ENCODE measurements at regions not wholly inside any gene's neighbourhood (a gene's known extent, or its start where the extent isn't known, plus 50 kb on each side); places are given as distances from the start of the nearest gene placed in this dataset.

DNA sequence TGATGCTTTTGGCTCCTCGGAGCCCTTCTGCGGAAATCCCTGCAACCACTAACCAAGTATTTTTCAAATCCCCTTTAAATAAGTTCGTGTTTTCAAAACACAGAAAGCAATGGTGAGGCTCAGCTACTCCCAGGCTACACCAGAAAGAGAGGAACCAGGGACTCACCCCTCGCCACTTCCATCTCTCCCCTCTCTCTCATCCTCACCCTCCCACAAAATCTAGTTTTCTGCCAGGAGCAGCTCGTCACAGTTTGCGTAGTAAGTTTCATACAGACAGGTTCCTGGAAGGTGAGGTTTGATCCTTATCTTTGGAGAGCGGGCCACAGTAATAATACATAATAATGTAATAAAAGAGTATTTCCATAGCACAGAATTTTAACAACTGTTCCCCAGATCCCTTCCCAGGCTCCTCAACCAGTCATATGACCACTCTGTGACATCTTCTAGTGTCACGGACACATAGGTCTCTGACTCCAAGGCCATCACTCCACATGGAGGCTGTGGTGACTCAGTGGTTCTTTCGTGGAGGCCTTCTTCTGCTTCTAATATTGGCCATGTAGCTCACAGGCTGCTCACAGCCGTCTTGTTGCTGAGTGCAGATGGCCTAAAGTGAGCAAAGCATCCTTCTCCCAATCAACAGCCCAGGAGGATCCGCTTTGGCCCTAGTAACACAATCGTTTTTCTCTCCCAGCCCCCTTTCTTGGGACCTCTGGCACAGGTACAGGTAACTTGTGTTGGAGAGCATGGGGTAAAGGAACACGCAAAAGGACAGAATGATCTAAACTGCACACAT is 295.7 kb downstream of the CDC5L start:
- no peak for DNase-seq

DNA sequence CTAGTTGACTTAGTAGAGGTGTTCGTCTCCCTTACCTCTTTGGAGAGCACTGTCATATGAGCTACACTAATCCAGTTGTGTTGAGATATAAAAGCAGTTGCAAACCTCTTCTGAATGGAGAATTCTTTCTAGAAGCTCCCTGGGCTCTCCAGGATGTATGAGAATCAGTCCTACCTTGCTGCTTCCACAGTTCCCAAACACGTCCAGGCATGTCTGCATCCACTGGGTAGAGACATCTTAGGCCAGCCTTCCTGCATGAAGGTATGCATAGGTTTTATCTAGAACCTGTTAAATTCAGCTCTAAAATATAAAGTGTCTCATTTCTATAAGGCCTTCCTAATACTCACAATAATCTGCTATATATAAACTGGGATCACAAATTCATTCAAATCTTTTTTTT is 297.7 kb downstream of the CDC5L start:
- DNase-seq = no peak

DNA sequence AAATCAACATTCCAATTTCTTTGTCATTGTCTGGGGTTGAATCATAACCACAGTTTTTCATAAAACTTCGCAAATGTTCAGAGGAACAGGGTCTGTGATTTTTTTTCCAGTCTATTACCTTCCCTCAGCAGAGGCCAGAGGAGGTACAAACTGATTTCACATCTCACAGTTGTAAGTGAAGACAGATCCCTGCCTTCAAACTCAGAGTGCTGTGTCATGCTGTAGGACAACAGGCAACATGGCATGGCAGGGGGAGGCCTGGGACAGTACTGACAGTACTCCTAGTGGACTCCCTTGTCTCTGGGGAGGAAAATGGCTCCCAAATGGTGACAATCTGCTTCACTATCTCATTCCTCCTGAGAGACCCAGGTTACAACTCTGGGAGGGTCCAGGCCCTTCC is 308.6 kb downstream of the CDC5L start:
- no peak for DNase-seq

DNA sequence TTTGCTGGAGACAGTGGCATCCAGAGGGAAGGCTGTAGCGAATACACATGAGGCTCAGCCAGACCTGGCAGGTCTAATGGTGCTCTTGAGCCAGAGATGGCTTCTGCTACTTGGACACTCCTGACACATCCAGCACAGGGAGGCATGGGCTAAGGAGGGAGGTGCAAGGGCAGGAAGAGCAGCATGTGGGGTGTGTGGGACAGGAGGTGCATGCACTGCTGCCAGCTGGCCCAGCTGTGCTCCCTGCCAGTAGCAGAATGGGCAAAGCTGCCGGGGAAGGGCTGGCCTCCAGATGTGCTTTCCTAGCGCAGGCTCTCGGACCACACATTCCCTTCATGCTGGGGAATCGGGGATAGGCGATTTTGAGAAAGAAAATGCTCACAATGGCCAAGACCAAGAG is 309.2 kb downstream of the CDC5L start:
- DNase-seq = no peak

DNA sequence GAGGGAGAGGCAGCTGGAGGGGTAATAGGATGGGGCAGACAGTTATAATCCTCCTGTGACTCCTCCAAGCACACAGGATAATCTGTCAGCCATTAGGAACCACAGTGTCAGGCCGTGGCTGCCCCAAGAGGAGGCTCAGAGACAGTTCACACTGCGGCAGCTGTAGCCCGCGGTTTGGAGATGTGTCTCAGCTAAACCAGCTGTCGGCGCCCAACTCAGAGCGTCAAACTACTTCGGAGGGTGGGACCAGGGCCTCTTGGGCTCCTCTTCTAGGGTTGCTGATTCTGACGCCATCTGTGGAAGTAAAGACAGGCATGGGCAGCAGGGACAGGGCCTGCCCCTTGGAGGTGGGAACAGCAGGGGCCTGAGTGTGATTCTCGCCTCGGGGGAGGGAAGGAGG is 309.8 kb downstream of the CDC5L start:
- DNase-seq = no peak

DNA sequence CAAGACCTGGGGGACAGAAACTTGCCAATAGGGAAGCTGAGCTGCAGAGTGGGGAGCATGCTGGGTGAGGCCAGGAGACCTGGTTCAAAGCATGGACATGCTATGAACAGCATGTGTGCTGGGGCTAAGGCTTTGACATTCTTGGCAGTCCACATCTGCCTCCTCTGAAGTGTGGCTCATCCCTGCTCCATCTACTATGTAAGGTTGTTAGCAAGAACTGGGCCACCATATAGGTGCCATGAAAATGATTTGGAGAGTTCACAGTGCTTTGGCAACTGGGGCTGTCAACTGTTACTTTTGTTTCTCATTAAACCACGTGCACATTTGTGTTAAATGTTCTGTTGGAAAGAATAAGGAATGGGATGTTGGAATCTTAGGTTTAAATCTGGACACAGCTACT is 311.1 kb downstream of the CDC5L start:
- DNase-seq = no peak

DNA sequence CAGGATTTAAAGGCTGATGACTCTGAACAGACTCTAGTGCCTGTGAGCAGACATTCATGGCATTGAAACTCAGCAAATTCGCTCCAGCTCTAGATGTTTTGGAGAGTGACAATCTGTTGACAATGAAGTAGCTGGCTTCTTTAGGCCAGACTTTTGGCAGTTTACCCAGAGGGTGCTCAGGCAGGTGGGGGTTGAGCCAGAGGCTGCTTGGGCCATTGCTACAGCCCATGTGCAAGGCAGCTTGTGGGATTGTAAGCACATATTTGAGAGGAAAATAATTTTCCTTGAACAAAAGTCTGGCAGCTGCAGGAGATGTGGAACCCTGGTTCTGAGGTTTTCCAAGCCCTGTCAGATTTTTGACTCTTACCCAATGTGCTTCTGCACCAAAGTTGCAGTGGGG is 311.6 kb downstream of the CDC5L start:
- no peak for DNase-seq

DNA sequence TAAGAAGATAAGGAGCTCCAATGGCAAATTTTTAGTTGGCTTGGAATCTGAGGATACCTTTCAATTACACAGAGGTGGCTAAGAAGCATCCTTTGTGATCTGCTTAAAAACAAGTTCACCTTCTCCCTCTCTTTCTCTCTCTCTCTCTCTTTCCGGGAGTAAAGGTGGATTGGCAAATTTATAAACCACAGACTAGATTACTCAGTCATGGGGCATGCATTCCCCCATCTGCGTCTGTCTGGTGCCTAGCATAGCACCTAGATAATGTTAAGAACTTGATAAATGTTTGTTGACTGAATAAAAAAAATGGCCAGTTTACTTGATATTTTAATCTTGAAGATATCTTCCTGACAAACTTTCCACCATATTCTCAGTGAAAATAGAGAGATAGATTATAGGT is 312.3 kb downstream of the CDC5L start:
- no peak for DNase-seq

DNA sequence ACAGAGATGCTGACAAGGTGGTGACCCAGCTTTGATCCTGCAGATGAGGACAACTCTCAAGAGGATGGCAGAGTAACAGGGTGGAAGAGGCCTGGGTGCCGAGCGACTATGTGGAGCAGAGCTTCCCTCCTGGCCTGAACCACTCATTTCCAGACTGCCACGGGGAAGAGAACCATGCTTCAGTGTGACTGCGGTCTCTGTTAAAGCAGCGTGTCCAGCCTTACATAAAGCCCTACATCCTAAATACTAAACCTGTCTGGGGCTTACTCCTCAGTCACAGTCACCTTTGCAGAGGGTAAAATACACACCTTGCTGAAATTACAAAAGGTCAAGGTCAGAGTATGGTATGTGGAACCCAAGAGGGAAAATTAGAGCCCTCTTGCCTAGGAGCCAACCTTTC is 312.9 kb downstream of the CDC5L start:
- DNase-seq = no peak

DNA sequence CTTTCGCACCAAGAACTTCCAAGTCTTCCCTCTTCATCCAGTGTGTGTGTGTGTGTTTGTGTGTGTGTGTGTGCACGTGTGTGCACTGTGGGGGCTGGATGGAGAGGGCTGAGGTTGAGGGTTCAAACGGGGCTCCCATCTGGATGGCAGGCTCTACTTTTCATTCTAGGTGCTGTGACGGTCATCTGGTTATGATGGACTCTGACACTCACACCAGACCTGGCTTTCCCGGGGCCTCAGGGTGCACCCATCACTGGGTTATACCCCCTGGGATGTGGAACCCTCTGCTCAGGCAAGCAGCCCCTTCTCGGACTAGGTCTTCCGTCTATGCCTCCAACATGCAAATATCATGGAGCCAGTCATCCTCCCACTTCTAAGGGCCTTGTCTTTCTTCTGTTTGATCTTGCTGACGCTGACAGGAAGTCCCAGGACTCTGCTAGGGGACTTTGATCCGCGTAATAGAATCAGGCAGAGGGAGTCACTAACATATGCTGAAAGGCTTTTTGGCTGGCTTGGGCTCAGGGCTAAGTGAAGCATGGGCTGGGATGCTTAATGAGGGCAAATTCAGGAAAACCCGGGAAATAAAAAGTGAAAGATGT is 313.6 kb downstream of the CDC5L start:
- DNase-seq = no peak

DNA sequence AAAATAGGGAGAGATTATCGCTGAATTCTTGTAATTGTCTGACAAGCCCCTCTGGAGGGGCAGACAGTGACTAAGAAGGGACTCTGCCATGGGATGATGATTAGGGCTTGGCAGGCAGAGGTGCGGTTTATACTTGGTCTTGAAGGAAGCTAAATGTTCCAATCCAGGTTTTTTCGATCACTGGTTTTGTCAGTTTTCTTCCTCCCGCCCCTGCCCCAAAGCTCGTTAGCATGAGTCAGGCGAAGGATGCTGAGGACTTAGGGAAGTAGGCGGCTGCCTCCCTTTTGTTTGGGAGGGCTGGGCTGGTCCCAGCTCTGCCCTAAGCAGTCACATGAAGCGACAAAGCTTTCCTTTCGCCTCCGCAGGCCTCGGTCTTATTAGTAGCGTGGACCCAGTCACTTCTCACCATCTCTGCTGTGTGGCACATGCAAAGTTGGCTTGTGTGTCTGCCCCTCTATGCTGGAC is 314.2 kb downstream of the CDC5L start:
- DNase-seq = no peak

DNA sequence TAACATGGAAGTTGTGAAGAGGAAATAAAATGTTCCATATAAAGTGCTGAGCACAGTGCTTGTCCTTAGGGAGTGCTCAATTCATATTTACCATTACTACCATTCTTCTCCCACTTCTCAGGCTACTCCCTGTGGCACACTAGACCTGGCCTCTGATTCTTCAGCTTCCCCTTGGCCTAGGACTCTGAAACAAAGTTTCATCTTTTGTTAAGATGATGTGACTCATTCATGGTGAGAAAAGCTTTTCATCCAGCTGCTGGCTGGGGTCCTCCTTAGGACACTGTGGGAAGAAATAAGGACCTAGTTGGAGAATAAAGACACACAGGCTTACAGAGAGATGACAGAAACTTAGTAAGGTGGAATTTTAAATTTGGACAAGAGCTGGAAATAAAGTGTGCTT is 314.8 kb downstream of the CDC5L start:
- DNase-seq = no peak

DNA sequence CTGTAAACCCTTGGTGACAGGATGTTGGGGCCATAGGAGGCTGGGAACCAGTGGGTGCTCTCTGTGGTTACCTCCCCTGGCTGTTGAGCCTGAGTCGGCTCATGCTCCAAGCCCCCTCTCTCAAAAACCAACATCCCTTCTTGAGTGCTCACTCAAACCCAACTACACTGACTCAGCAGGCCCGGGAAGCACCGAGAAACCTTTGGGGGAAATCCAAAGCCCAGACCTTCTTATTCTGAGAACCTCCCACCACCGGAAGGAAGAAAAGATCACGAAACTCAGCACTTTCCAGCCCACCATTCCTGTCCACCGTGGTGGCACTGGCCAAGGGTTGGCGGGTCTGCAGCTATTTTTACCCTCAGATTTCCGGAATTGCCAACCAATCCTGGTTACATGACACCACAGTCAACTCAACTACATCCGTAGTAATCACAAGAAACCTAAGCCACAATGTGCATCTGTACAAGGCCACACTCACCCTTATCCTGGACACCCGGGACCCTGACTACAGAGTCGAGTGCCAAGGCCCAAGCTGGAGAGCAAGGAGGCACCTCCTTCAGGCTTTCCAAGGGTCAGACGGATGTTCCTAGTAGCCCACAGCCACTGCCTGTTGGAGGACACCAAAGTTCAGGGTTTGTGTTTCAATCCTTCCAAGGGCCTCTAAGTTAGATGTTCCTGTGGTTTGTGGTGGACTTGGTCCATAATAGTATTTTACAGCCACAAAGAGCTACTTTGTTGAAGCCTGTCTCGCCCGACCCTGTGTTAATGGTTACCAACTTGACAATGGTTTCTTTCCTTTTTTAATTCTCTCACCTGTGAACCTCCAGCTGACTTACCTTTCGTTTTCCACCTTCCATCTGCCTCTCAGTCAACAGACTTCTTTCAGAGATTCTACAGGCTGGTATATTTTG is 317.0 kb downstream of the CDC5L start:
- DNase-seq = no peak

DNA sequence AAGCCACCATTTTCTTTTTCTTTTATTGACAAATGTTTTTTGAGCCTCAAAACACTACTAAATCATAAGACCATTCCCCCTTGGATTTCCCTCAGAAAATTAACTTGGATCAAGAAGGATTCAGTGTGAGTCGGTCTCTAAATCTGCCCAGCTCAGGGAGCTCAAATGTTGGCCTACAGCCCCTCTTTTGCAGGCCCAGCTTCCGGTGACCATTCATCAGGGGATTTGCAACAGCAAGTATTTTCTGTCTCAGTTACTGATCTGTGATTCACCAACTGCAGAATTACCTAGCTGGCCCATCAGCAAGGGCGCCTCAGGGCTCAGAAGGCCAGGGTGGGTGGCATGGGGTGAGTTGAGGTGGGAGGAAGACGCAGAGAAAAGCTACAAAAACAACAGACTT is 318.1 kb downstream of the CDC5L start:
- no peak for DNase-seq

DNA sequence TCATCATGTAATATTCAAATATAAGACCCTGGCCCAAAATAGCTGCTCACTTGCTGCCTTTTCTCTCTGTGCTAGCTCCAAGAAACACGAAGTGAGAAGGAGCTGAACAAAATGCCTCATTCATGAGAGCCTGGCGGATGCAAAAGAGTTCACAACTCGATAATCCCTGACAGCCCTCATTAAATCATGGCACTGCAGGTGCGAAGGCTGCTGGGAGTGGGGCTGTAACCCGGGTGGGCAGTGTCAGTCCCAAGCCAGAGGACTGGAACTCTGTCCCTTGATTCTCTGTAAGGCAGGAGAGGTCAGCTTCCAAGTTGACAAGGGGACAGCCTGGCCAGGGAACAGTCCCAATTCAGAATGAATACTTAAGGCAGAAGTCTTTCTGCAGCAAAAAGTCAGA is 318.5 kb downstream of the CDC5L start:
- no peak for DNase-seq

DNA sequence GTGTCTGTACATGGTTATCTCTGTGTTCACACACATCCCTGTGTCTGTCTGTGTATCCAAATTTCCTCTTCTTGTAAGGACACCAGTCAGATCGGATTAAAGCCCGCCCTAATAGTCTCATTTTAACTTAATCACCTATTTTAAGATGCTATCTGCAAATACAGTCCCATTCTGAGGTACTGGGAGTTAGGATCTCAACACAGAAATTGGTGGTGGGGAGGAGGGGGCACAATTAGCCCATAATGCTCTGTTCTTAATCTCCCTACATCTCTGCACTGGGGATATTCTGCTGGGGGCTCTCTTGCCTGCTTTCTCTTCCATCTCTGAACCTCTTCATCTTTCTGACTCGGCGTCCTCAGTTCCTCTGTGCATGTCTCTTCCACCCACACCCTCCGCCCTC is 320.7 kb downstream of the CDC5L start:
- no peak for DNase-seq

DNA sequence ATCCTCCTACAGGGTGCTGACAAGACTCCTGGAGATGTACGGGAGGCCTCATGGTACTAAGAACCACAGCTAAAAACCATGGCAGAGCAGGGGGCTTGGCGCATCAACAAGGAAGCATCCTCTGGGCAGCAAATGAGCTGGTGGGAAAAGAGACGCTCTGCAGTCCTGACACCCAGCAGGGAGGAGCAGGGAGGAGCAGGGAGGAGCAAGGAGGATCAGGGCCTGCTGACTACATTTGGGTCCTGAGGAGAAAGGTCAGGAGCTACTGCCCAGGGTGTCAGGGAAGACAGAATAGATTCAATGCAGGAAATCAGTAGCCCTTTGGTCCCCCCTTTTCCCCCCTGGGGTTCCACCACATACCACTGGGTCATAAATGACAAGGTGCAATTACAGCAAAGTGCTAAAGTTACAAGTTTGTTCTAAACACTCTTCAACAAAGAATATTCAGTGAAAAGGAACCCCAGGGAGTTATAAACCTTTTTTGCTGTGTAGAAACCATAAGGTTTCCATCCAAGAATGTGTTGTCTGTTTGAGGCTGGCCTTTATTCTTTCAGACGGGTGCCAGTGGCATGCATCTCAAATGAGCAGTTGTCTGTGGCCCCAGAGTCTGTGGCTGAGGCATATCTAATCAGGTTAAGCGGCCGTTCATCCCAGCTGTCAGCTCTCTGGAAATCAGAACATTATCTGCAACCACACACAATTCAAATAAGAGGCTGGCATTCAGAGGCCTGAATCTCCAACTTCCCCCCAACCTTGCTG is 325.0 kb downstream of the CDC5L start:
- no peak for DNase-seq

DNA sequence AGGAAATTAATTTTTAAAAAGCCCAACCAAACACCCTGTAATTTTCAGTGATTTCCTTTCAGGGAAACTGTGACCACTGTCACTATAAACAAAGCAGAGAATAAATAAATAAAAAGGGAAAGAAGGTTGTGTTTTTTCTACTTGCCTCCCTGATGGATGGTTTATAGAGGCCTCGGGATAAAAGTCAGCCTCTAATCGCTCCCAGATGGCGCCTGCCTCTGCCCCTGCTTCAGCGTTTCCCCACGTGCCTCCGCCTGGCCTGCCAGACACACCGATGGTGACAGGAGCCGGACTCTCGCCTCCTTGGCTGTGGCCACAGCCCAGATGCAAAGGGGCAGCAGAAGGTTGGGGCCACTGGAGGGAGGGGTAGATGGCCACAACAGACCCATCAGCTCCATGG is 327.7 kb downstream of the CDC5L start:
- no peak for DNase-seq

DNA sequence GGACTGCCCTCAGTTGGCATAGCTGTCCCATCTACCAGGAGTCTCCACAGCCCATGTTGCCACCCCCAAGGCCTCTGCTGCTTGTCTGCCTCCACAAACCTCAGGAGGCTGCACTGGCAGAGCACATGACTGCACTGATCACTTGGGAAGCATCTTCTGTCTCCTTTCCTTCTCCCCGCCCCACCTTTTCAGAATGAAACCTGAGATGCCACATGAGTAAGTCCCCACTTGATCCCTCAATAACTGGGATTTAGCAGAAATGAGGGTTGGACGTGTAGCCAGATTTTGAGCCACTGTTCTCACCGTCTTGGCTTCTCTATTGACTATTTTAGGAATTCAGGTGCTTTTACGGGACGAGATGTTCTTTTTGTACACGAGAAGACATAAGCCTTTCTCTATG is 328.4 kb downstream of the CDC5L start:
- DNase-seq = no peak

DNA sequence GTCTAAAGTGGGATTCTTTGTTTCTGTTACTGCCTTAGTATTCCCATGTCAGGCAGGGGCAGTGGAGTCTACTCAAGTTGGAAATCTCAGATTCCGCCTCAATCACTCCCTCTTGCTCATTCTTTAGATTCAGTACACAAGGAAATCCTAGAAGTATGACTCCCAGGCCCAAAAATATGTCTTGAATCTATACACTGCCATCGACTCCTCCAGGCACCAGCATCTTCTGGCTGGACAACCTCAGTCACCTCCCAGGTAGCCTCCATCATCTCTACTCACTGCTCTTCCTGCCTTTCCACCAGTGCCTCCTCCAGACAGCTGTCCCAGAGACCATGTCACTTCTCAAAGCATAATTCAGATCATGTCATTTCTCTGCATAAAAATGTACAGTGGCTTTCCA is 329.9 kb downstream of the CDC5L start:
- DNase-seq = no peak

DNA sequence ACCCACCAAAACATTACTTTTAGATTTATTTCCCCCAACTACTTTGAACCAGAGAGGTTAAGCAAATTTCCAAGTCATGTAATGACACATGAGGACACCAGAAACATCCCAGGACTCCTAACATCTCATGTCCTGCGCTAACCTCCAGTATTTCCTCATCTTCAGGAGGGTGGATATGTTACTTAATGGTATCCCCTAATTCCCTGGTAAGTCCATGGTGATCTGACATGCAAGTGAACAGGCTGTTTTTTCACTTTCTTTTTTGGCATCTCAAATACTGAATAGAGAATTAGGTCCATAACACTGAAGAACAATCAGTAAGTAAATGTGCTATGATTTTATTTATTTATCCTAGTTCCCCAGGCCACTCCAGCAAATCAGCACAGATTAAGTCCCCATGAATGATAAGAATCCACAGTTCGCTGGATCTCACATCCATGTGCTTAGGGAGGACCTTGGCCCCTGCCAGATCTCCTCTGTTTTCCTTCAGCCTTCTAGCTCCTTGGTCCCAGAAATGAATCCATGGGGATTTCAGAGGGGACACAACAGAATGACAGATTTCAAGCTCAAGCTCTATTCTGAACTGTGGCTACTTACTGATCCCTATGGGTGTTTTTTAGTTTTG is 334.6 kb downstream of the CDC5L start:
- no peak for DNase-seq

DNA sequence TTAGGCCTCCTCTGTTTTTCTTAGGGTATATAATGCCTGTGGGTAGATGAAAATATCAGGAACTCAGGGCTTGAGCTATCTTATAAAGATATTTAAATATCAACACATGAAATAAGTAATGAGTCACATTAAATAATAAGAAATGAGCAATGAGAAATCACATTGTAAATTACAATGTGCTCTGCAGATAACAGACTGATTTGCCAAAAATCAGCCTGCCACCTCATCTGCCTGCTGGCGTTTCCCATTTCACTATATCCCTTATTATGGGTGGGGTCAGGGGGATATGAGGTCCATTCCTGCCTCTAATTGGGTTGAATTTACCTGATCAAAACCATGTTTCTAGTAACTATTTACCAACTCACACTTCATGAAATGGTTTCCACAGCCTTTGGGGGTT is 335.2 kb downstream of the CDC5L start:
- DNase-seq = no peak

All from NCI-H2029 (cell line).